ENCODE measurements at regions not wholly inside any gene's neighbourhood (a gene's known extent, or its start where the extent isn't known, plus 50 kb on each side); places are given as distances from the start of the nearest gene placed in this dataset.

GRCh38 chr5:68378204-68378820, 162.8 kb downstream of the PIK3R1 start:
- H3K4me1 ChIP-seq, result peaks cover 0 to 47% (median 2%) of the 10 kb centered on the region in 4 donors
- no peaks in the 10 kb centered on the region for H3K9me3 ChIP-seq
- DNase-seq, result no peak
- H3K36me3 ChIP-seq, result no peaks in the 10 kb centered on the region
- in situ Hi-C loops (cut with MboI; ENCODE audit: low pct_ligation_motif_present in 1 of 4, low pct_unique_long_range_greater_than_20kb in 1 of 4, low sequenced_read_pairs in 3 of 4), result no loop called here
- peak overlapping the region; percentile 4 to 24 (median 17) for H3K27ac ChIP-seq
- WGBS, 2 donors (ENCODE audit: low coverage in 1 of 2), result 78% methylated on average over 3 of the region's 3 CpGs; no CpG with 5 or more reads in 1 of the 2 donors
- H3K27me3 ChIP-seq, result no peaks in the 10 kb centered on the region
- no peak overlapping the region for H3K4me3 ChIP-seq
- intact Hi-C loops (cut with DNase I; ENCODE audit: low total_unique reads), result no loop called here
- TF ChIP-seq POLR2A (IDR thresholded peaks at IDR 0.05), result no peak
- no peak for TF ChIP-seq EP300 (IDR thresholded peaks at IDR 0.05; ENCODE audit: low read depth)
- TF ChIP-seq CTCF (IDR thresholded peaks at IDR 0.05), result no peak
- no peak for TF ChIP-seq POLR2AphosphoS5 (IDR thresholded peaks at IDR 0.05)

GRCh38 chr5:68379275-68380036, 163.9 kb downstream of the PIK3R1 start:
- intact Hi-C loops (cut with DNase I; ENCODE audit: low total_unique reads), result no loop called here
- Histone ChIP-seq H3K9me3 (no peaks in the 10 kb centered on the region), H3K4me1 (peaks cover 0 to 57% (median 7%) of the 10 kb centered on the region in 4 donors), H3K27me3 (no peaks in the 10 kb centered on the region), H3K27ac (peak overlapping the region in 1 of 4 donors; percentile 14), H3K4me3 (no peak overlapping the region), H3K36me3 (no peaks in the 10 kb centered on the region)
- TF ChIP-seq POLR2AphosphoS5 (IDR thresholded peaks at IDR 0.05) (peak in 1 of 3 donors; percentile 32), EP300 (IDR thresholded peaks at IDR 0.05; ENCODE audit: low read depth) (no peak)
- no peak for DNase-seq
- in situ Hi-C loops (cut with MboI; ENCODE audit: low pct_ligation_motif_present in 1 of 4, low pct_unique_long_range_greater_than_20kb in 1 of 4, low sequenced_read_pairs in 3 of 4), result no loop called here
- WGBS, 2 donors (ENCODE audit: low coverage in 1 of 2), result 60 to 89% methylated on average over 2 to 3 of the region's 3 CpGs

GRCh38 chr5:68380078-68380477, 164.5 kb downstream of the PIK3R1 start:
- Histone ChIP-seq H3K27ac (no peak overlapping the region), H3K4me1 (peaks cover 0 to 63% (median 13%) of the 10 kb centered on the region in 4 donors), H3K36me3 (no peaks in the 10 kb centered on the region), H3K27me3 (no peaks in the 10 kb centered on the region), H3K4me3 (no peak overlapping the region), H3K9me3 (no peaks in the 10 kb centered on the region)
- no peak for TF ChIP-seq CTCF (IDR thresholded peaks at IDR 0.05)
- TF ChIP-seq POLR2A (IDR thresholded peaks at IDR 0.05), result no peak
- no peak for TF ChIP-seq POLR2AphosphoS5 (IDR thresholded peaks at IDR 0.05)
- no peak for DNase-seq
- intact Hi-C loops (cut with DNase I; ENCODE audit: low total_unique reads), result no loop called here
- 26 to 67% methylated on average over 2 of the region's 2 CpGs for WGBS, 2 donors (ENCODE audit: low coverage in 1 of 2)
- in situ Hi-C loops (cut with MboI; ENCODE audit: low pct_ligation_motif_present in 1 of 4, low pct_unique_long_range_greater_than_20kb in 1 of 4, low sequenced_read_pairs in 3 of 4), result no loop called here

GRCh38 chr5:68381060-68381459, 165.5 kb downstream of the PIK3R1 start:
- Histone ChIP-seq H3K9me3 (no peaks in the 10 kb centered on the region), H3K36me3 (no peaks in the 10 kb centered on the region), H3K4me1 (peaks cover 0 to 69% (median 18%) of the 10 kb centered on the region in 4 donors), H3K4me3 (no peak overlapping the region), H3K27me3 (no peaks in the 10 kb centered on the region), H3K27ac (peak overlapping the region in 1 of 4 donors; percentile 4)
- no peak for DNase-seq
- 68 to 70% methylated on average over 3 of the region's 3 CpGs for WGBS, 2 donors (ENCODE audit: low coverage in 1 of 2)
- intact Hi-C loops (cut with DNase I; ENCODE audit: low total_unique reads) (no loop called here), in situ Hi-C loops (cut with MboI; ENCODE audit: low pct_ligation_motif_present in 1 of 4, low pct_unique_long_range_greater_than_20kb in 1 of 4, low sequenced_read_pairs in 3 of 4) (no loop called here)
- no peak for TF ChIP-seq POLR2A (IDR thresholded peaks at IDR 0.05)
- no peak for TF ChIP-seq CTCF (IDR thresholded peaks at IDR 0.05)
- no peak for TF ChIP-seq EP300 (IDR thresholded peaks at IDR 0.05; ENCODE audit: low read depth)
- TF ChIP-seq POLR2AphosphoS5 (IDR thresholded peaks at IDR 0.05), result no peak

All from transverse colon (tissue), 4 donors.